CD4-positive, CD25-positive, alpha-beta regulatory T cell (primary cell): ENCODE measurements at regions not wholly inside any gene's neighbourhood (a gene's known extent, or its start where the extent isn't known, plus 50 kb on each side); places are given as distances from the start of the nearest gene placed in this dataset.

ENCODE experiments used
- ATAC-seq, 2 donors: fragments of 150-1000 bp; cut with Tn5 transposase; one replicate each; pipeline ENCODE4 v1.10.0; 2021; ENCODE audit warnings: low read depth in 2 of 2, moderate number of reproducible peaks in 2 of 2, moderate library complexity in 1 of 2
- DNase-seq, 3 donors: peaks; one replicate each; pipeline versions ENCODE4 v3.0.0 to v3.0.0-alpha.2; 2012 to 2022; ENCODE audit warnings: mixed read lengths in 1 of 3
- H3K27ac ChIP-seq: one replicate; pipeline ENCODE4 v1.7.0; 2013; ENCODE audit warnings: mild to moderate bottlenecking, low read length; ENCODE audit not compliant: insufficient read depth, poor library complexity, severe bottlenecking
- H3K27me3 ChIP-seq: one replicate; pipeline ENCODE4 v1.7.0; 2013; ENCODE audit warnings: low read length; ENCODE audit not compliant: control insufficient read depth, insufficient read depth
- H3K36me3 ChIP-seq: one replicate; pipeline ENCODE4 v1.7.0; 2013; ENCODE audit warnings: mild to moderate bottlenecking, low read length, moderate library complexity; ENCODE audit not compliant: control insufficient read depth, insufficient read depth
- H3K4me1 ChIP-seq: 2 replicates; pipeline ENCODE4 v1.7.0; 2013; ENCODE audit warnings: mild to moderate bottlenecking, low read length; ENCODE audit not compliant: insufficient read depth, control insufficient read depth, poor library complexity, severe bottlenecking
- H3K4me3 ChIP-seq: one replicate; pipeline ENCODE4 v1.7.0; 2013; ENCODE audit warnings: low read depth, mild to moderate bottlenecking, low read length, moderate library complexity
- H3K9me3 ChIP-seq, 2 experiments: 1 replicate in 1 of 2; 2 replicates in 1 of 2; pipeline ENCODE4 v1.7.0; 2013; ENCODE audit warnings: low read length in 2 of 2, mild to moderate bottlenecking in 1 of 2, moderate library complexity in 1 of 2; ENCODE audit not compliant: control insufficient read depth in 2 of 2
- H3K27ac Mint-ChIP-seq, 3 donors: one replicate each; pipeline ENCODE4 v1.8.0; 2020 to 2022; ENCODE audit warnings: mild to moderate bottlenecking in 3 of 3, mixed read lengths in 3 of 3, moderate library complexity in 2 of 3
- H3K27me3 Mint-ChIP-seq: one replicate; pipeline ENCODE4 v1.8.0; 2022; ENCODE audit warnings: mild to moderate bottlenecking, mixed read lengths
- H3K36me3 Mint-ChIP-seq: one replicate; pipeline ENCODE4 v1.8.0; 2020; ENCODE audit warnings: mixed read lengths
- H3K4me1 Mint-ChIP-seq, 4 donors: one replicate each; pipeline ENCODE4 v1.8.0; 2020 to 2022; ENCODE audit warnings: mixed read lengths in 4 of 4, mild to moderate bottlenecking in 1 of 4
- H3K4me3 Mint-ChIP-seq, 4 donors: one replicate each; pipeline ENCODE4 v1.8.0; 2020 to 2022; ENCODE audit warnings: mild to moderate bottlenecking in 4 of 4, mixed read lengths in 4 of 4, moderate library complexity in 3 of 4
- H3K9me3 Mint-ChIP-seq, 7 donors: one replicate each; pipeline ENCODE4 v1.8.0; 2020 to 2022; ENCODE audit warnings: mixed read lengths in 7 of 7, mild to moderate bottlenecking in 3 of 7, moderate library complexity in 2 of 7

- no peak for ATAC-seq
- no peak for DNase-seq
- Histone ChIP-seq H3K9me3 (no peaks in the 10 kb centered on the region), H3K4me3 (no peak overlapping the region), H3K27ac (no peak overlapping the region), H3K4me1 (no peaks in the 10 kb centered on the region), H3K36me3 (no peaks in the 10 kb centered on the region), H3K27me3 (no peaks in the 10 kb centered on the region)
- Mint-ChIP-seq H3K36me3 (no peaks in the 10 kb centered on the region), H3K27ac (no peak overlapping the region), H3K9me3 (peaks cover 0 to 20% (median 8%) of the 10 kb centered on the region in 7 donors), H3K27me3 (no peaks in the 10 kb centered on the region), H3K4me1 (no peaks in the 10 kb centered on the region), H3K4me3 (no peak overlapping the region)
These were observed 629.1 kb upstream of the EYS start for GRCh38 chr6:66336176-66336575.

GRCh38 chr6:66328200-66328599, 621.2 kb upstream of the EYS start:
- H3K9me3 Mint-ChIP-seq: peaks cover 0 to 25% (median 9%) of the 10 kb centered on the region in 7 donors
- H3K36me3 Mint-ChIP-seq: no peaks in the 10 kb centered on the region
- no peak for DNase-seq
- no peaks in the 10 kb centered on the region for H3K4me1 Mint-ChIP-seq
- no peak overlapping the region for H3K4me3 ChIP-seq
- no peaks in the 10 kb centered on the region for H3K27me3 ChIP-seq
- no peak for ATAC-seq
- no peak overlapping the region for H3K27ac ChIP-seq
- H3K27ac Mint-ChIP-seq: no peak overlapping the region
- no peak overlapping the region for H3K4me3 Mint-ChIP-seq
- H3K36me3 ChIP-seq: no peaks in the 10 kb centered on the region
- peaks cover 0 to 4% of the 10 kb centered on the region in 2 experiments for H3K9me3 ChIP-seq
- no peaks in the 10 kb centered on the region for H3K27me3 Mint-ChIP-seq
- no peaks in the 10 kb centered on the region for H3K4me1 ChIP-seq

- H3K27me3 Mint-ChIP-seq: no peaks in the 10 kb centered on the region
- peaks cover 0 to 4% of the 10 kb centered on the region in 2 experiments for H3K9me3 ChIP-seq
- H3K27ac ChIP-seq: no peak overlapping the region
- no peaks in the 10 kb centered on the region for H3K4me1 Mint-ChIP-seq
- ATAC-seq: no peak
- H3K4me3 Mint-ChIP-seq: no peak overlapping the region
- no peak overlapping the region for H3K4me3 ChIP-seq
- H3K4me1 ChIP-seq: no peaks in the 10 kb centered on the region
- H3K36me3 Mint-ChIP-seq: no peaks in the 10 kb centered on the region
- H3K27me3 ChIP-seq: no peaks in the 10 kb centered on the region
- peaks cover 0 to 21% (median 7%) of the 10 kb centered on the region in 7 donors for H3K9me3 Mint-ChIP-seq
- no peak overlapping the region for H3K27ac Mint-ChIP-seq
- H3K36me3 ChIP-seq: no peaks in the 10 kb centered on the region
- no peak for DNase-seq
These were observed 619.2 kb upstream of the EYS start for GRCh38 chr6:66326228-66326627.

DNA sequence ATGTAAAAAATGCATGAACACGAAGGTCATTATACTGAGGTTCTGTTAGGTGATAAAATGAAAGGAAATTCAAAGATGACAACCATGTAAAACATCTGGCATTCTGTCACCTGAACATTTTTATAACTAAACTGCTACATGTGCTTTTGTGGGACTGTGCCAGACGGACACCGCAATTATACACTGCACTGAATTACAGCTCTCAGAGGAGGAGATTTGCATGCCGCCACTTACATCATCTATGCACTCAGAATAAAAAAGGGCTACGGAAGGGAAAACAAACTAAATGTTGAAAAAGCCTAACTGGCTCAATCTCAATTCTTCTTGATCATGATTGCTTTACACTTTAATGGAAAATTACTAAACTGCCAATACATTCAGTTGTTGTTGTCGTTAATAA, 614.0 kb upstream of the EYS start:
- Mint-ChIP-seq H3K27me3 (no peaks in the 10 kb centered on the region), H3K4me3 (no peak overlapping the region), H3K36me3 (no peaks in the 10 kb centered on the region), H3K4me1 (no peaks in the 10 kb centered on the region), H3K9me3 (peaks cover 0 to 8% (median 2%) of the 10 kb centered on the region in 7 donors), H3K27ac (no peak overlapping the region)
- Histone ChIP-seq H3K36me3 (no peaks in the 10 kb centered on the region), H3K4me1 (no peaks in the 10 kb centered on the region), H3K27me3 (no peaks in the 10 kb centered on the region), H3K4me3 (no peak overlapping the region), H3K9me3 (peaks cover 0 to 3% of the 10 kb centered on the region in 2 experiments), H3K27ac (no peak overlapping the region)
- ATAC-seq (no peak), DNase-seq (no peak)

- Mint-ChIP-seq H3K27me3 (no peaks in the 10 kb centered on the region), H3K27ac (no peak overlapping the region), H3K9me3 (peaks cover 0 to 23% (median 7%) of the 10 kb centered on the region in 7 donors), H3K4me1 (no peaks in the 10 kb centered on the region), H3K36me3 (no peaks in the 10 kb centered on the region), H3K4me3 (no peak overlapping the region)
- no peaks in the 10 kb centered on the region for H3K36me3 ChIP-seq
- no peaks in the 10 kb centered on the region for H3K27me3 ChIP-seq
- no peaks in the 10 kb centered on the region for H3K4me1 ChIP-seq
- ATAC-seq (no peak), DNase-seq (no peak)
- H3K4me3 ChIP-seq: no peak overlapping the region
- peaks cover 0 to 13% of the 10 kb centered on the region in 2 experiments for H3K9me3 ChIP-seq
- no peak overlapping the region for H3K27ac ChIP-seq
These were observed 600.5 kb upstream of the EYS start for GRCh38 chr6:66307490-66307889.

GRCh38 chr6:66291905-66292304, 584.9 kb upstream of the EYS start:
- Histone ChIP-seq H3K36me3 (no peaks in the 10 kb centered on the region), H3K4me3 (no peak overlapping the region), H3K4me1 (no peaks in the 10 kb centered on the region), H3K27ac (no peak overlapping the region), H3K9me3 (peaks cover 0 to 3% of the 10 kb centered on the region in 2 experiments), H3K27me3 (no peaks in the 10 kb centered on the region)
- Mint-ChIP-seq H3K4me1 (no peaks in the 10 kb centered on the region), H3K4me3 (no peak overlapping the region), H3K36me3 (no peaks in the 10 kb centered on the region), H3K27ac (no peak overlapping the region), H3K27me3 (no peaks in the 10 kb centered on the region), H3K9me3 (peaks cover 0 to 18% (median 2%) of the 10 kb centered on the region in 7 donors)
- ATAC-seq (no peak), DNase-seq (no peak)

DNA sequence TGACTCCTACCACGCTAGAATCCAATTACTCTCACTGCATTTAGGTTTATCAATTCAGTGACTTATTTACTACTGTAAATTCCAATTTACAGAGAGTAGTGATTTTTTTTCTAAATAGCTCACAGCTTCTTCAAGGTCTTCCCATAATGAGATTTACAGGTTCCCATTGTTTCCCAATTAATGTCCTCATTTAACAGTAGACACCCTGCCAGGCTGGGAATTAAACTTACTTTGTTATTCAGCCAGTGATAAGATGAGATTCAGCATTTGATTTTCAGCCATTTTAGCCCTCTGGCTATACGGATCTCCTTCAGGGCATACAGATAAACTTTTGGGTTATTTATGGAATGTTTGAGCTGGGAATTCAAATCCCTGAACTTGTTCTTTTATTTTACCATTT, 582.9 kb upstream of the EYS start:
- H3K27me3 ChIP-seq: no peaks in the 10 kb centered on the region
- H3K4me3 Mint-ChIP-seq: no peak overlapping the region
- no peaks in the 10 kb centered on the region for H3K36me3 ChIP-seq
- no peak overlapping the region for H3K4me3 ChIP-seq
- DNase-seq (no peak), ATAC-seq (no peak)
- peaks cover 0 to 23% (median 2%) of the 10 kb centered on the region in 7 donors for H3K9me3 Mint-ChIP-seq
- H3K27me3 Mint-ChIP-seq: no peaks in the 10 kb centered on the region
- peaks cover 0 to 3% of the 10 kb centered on the region in 2 experiments for H3K9me3 ChIP-seq
- H3K27ac ChIP-seq: no peak overlapping the region
- H3K4me1 ChIP-seq: no peaks in the 10 kb centered on the region
- no peaks in the 10 kb centered on the region for H3K4me1 Mint-ChIP-seq
- H3K27ac Mint-ChIP-seq: no peak overlapping the region
- no peaks in the 10 kb centered on the region for H3K36me3 Mint-ChIP-seq

DNA sequence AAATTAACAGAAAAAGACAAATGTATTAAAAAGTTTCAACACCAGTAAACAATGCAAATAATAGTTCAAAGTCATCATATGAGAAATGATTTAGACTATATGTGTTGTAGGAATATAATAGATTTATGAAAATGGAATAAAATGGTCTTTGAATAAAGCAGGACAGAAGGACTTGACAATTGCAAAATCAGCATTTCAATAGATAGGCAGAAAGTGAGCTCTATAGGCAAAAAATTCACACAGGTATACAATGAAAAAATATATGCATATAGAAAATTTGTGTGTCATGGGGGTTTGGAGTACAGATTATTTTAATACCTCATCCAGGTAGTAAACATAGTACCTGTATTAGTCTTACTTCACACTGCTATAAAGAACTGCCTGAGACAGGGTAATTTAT, 571.1 kb upstream of the EYS start:
- DNase-seq: no peak
- no peak overlapping the region for H3K4me3 Mint-ChIP-seq
- peaks cover 0 to 9% (median 6%) of the 10 kb centered on the region in 7 donors for H3K9me3 Mint-ChIP-seq
- H3K27ac Mint-ChIP-seq: no peak overlapping the region
- no peaks in the 10 kb centered on the region for H3K27me3 Mint-ChIP-seq
- H3K36me3 ChIP-seq: no peaks in the 10 kb centered on the region
- H3K4me1 Mint-ChIP-seq: no peaks in the 10 kb centered on the region
- no peak overlapping the region for H3K27ac ChIP-seq
- no peaks in the 10 kb centered on the region for H3K4me1 ChIP-seq
- no peak overlapping the region for H3K4me3 ChIP-seq
- H3K27me3 ChIP-seq: no peaks in the 10 kb centered on the region
- ATAC-seq: no peak
- H3K9me3 ChIP-seq: no peaks in the 10 kb centered on the region
- no peaks in the 10 kb centered on the region for H3K36me3 Mint-ChIP-seq
